HUES6 (cell line): ENCODE measurements at regions not wholly inside any gene's neighbourhood (a gene's known extent, or its start where the extent isn't known, plus 50 kb on each side); places are given as distances from the start of the nearest gene placed in this dataset.

Experiments used
- H3K27ac ChIP-seq: 2 replicates; pipeline ENCODE4 v1.7.0; 2013; ENCODE audit warnings: low read depth, mild to moderate bottlenecking, low read length, inconsistent platforms
- H3K27me3 ChIP-seq: 2 replicates; pipeline ENCODE4 v1.6.1; 2013; ENCODE audit warnings: low read length; ENCODE audit not compliant: control insufficient read depth, insufficient read depth
- H3K36me3 ChIP-seq: 2 replicates; pipeline ENCODE4 v1.6.1; 2013; ENCODE audit warnings: low read length; ENCODE audit not compliant: control insufficient read depth, insufficient read depth
- H3K4me1 ChIP-seq: 2 replicates; pipeline ENCODE4 v1.6.1; 2013; ENCODE audit warnings: low read length; ENCODE audit not compliant: control insufficient read depth, insufficient read depth
- H3K4me3 ChIP-seq: 2 replicates; pipeline ENCODE4 v1.5.1; 2013; ENCODE audit warnings: low read depth, low read length
- H3K9ac ChIP-seq: one replicate; pipeline ENCODE4 v1.6.1; 2013; ENCODE audit warnings: mild to moderate bottlenecking, low read length
- H3K9me3 ChIP-seq: 2 replicates; pipeline ENCODE4 v1.6.1; 2013; ENCODE audit warnings: low read depth, low read length; ENCODE audit not compliant: control insufficient read depth, insufficient read depth

GRCh38 chr2:118738524-118739308 is 108.7 kb downstream of the EN1 start:
- no peak overlapping the region for H3K4me3 ChIP-seq
- H3K9me3 ChIP-seq: peaks cover 17% of the 10 kb centered on the region
- H3K27ac ChIP-seq: no peak overlapping the region; the same call in 1 of the 2 replicates
- H3K9ac ChIP-seq: no peak overlapping the region
- H3K36me3 ChIP-seq: no peaks in the 10 kb centered on the region
- H3K27me3 ChIP-seq: no peaks in the 10 kb centered on the region
- peaks cover 21% of the 10 kb centered on the region for H3K4me1 ChIP-seq

GRCh38 chr2:118738106-118738505 is 109.3 kb downstream of the EN1 start:
- Histone ChIP-seq H3K36me3 (no peaks in the 10 kb centered on the region), H3K4me3 (no peak overlapping the region), H3K9ac (no peak overlapping the region), H3K27ac (no peak overlapping the region), H3K27me3 (no peaks in the 10 kb centered on the region), H3K4me1 (peaks cover 21% of the 10 kb centered on the region), H3K9me3 (peaks cover 12% of the 10 kb centered on the region)

GRCh38 chr2:118737684-118738083 is 109.8 kb downstream of the EN1 start:
- Histone ChIP-seq H3K9me3 (peaks cover 11% of the 10 kb centered on the region; the same call in 1 of the 2 replicates), H3K4me1 (peaks cover 21% of the 10 kb centered on the region), H3K27ac (no peak overlapping the region), H3K27me3 (no peaks in the 10 kb centered on the region), H3K4me3 (no peak overlapping the region), H3K9ac (no peak overlapping the region), H3K36me3 (no peaks in the 10 kb centered on the region)

GRCh38 chr2:118732432-118732831 is 115.0 kb downstream of the EN1 start:
- peaks cover 4% of the 10 kb centered on the region; the same call in 1 of the 2 replicates for H3K4me1 ChIP-seq
- H3K9ac ChIP-seq: no peak overlapping the region
- no peak overlapping the region for H3K4me3 ChIP-seq
- no peak overlapping the region for H3K27ac ChIP-seq
- no peaks in the 10 kb centered on the region for H3K27me3 ChIP-seq
- H3K9me3 ChIP-seq: peaks cover 12% of the 10 kb centered on the region
- H3K36me3 ChIP-seq: no peaks in the 10 kb centered on the region

- Histone ChIP-seq H3K36me3 (no peaks in the 10 kb centered on the region), H3K27ac (no peak overlapping the region), H3K9ac (no peak overlapping the region), H3K4me1 (no peaks in the 10 kb centered on the region), H3K9me3 (peaks cover 12% of the 10 kb centered on the region), H3K27me3 (no peaks in the 10 kb centered on the region), H3K4me3 (no peak overlapping the region)
These were observed 116.0 kb downstream of the EN1 start for GRCh38 chr2:118731413-118731812.

- H3K27me3 ChIP-seq: no peaks in the 10 kb centered on the region
- no peak overlapping the region for H3K4me3 ChIP-seq
- no peaks in the 10 kb centered on the region for H3K36me3 ChIP-seq
- peaks cover 12% of the 10 kb centered on the region for H3K9me3 ChIP-seq
- no peaks in the 10 kb centered on the region for H3K4me1 ChIP-seq
- no peak overlapping the region for H3K9ac ChIP-seq
- H3K27ac ChIP-seq: no peak overlapping the region
These were observed 117.0 kb downstream of the EN1 start for GRCh38 chr2:118730405-118730804.

- Histone ChIP-seq H3K4me1 (no peaks in the 10 kb centered on the region), H3K36me3 (no peaks in the 10 kb centered on the region), H3K9me3 (peaks cover 12% of the 10 kb centered on the region), H3K27ac (no peak overlapping the region), H3K27me3 (no peaks in the 10 kb centered on the region), H3K4me3 (no peak overlapping the region), H3K9ac (no peak overlapping the region)
These were observed 117.7 kb downstream of the EN1 start for GRCh38 chr2:118729760-118730159.

- no peaks in the 10 kb centered on the region for H3K36me3 ChIP-seq
- H3K4me3 ChIP-seq: no peak overlapping the region
- H3K4me1 ChIP-seq: no peaks in the 10 kb centered on the region
- H3K9ac ChIP-seq: no peak overlapping the region
- H3K27me3 ChIP-seq: no peaks in the 10 kb centered on the region
- peaks cover 12% of the 10 kb centered on the region for H3K9me3 ChIP-seq
- H3K27ac ChIP-seq: no peak overlapping the region
These were observed 118.5 kb downstream of the EN1 start for GRCh38 chr2:118728984-118729383.

- H3K36me3 ChIP-seq: no peaks in the 10 kb centered on the region
- H3K27me3 ChIP-seq: no peaks in the 10 kb centered on the region
- H3K9ac ChIP-seq: no peak overlapping the region
- peaks cover 10% of the 10 kb centered on the region for H3K9me3 ChIP-seq
- H3K27ac ChIP-seq: no peak overlapping the region
- H3K4me3 ChIP-seq: no peak overlapping the region
- H3K4me1 ChIP-seq: no peaks in the 10 kb centered on the region
These were observed 120.6 kb downstream of the EN1 start for GRCh38 chr2:118726821-118727220.

- H3K9ac ChIP-seq: no peak overlapping the region
- H3K27ac ChIP-seq: no peak overlapping the region
- no peaks in the 10 kb centered on the region for H3K36me3 ChIP-seq
- no peak overlapping the region for H3K4me3 ChIP-seq
- no peaks in the 10 kb centered on the region for H3K4me1 ChIP-seq
- H3K27me3 ChIP-seq: no peaks in the 10 kb centered on the region
- 0 out of 2 replicates have a peak, but pooled peaks cover 4% of the 10 kb centered on the region for H3K9me3 ChIP-seq
These were observed 124.1 kb downstream of the EN1 start for GRCh38 chr2:118723394-118723793.

- no peak overlapping the region for H3K27ac ChIP-seq
These were observed 124.5 kb downstream of the EN1 start for GRCh38 chr2:118722976-118723375.

More at GRCh38 chr2:118722976-118723375, 124.5 kb downstream of the EN1 start:
- no peaks in the 10 kb centered on the region for H3K36me3 ChIP-seq
- H3K9me3 ChIP-seq: 0 out of 2 replicates have a peak, but pooled peaks cover 4% of the 10 kb centered on the region
- H3K9ac ChIP-seq: no peak overlapping the region
- H3K4me3 ChIP-seq: no peak overlapping the region
- no peaks in the 10 kb centered on the region for H3K4me1 ChIP-seq
- H3K27me3 ChIP-seq: no peaks in the 10 kb centered on the region
